Aorta (tissue), 5 donors: ENCODE measurements at regions not wholly inside any gene's neighbourhood (a gene's known extent, or its start where the extent isn't known, plus 50 kb on each side); places are given as distances from the start of the nearest gene placed in this dataset.
"Not testable (repeated sequence)": the region's sequence is repeated elsewhere in the genome, so short reads cannot be mapped to it uniquely, and the experiment has no call there.

ENCODE experiments used
- ATAC-seq: fragments of 200-7000 bp; cut with Tn5 transposase; one replicate; pipeline ENCODE4 v1.9.1; 2022; ENCODE audit warnings: moderate library complexity; ENCODE audit not compliant: low FRiP score
- DNase-seq, 2 donors: peaks; one replicate each; pipeline ENCODE4 v3.0.0-alpha.2; 2020
- H3K27ac ChIP-seq, 2 donors: one replicate each; pipeline ENCODE4 v1.5.1; 2013; ENCODE audit warnings: low read length in 2 of 2, mild to moderate bottlenecking in 2 of 2, moderate library complexity in 2 of 2, control low read depth in 1 of 2, inconsistent platforms in 1 of 2, low read depth in 1 of 2
- H3K27me3 ChIP-seq, 2 donors: one replicate each; pipeline ENCODE4 v1.6.1; 2013; ENCODE audit warnings: control low read depth in 1 of 2, low read length in 1 of 2, mild to moderate bottlenecking in 1 of 2, moderate library complexity in 1 of 2; ENCODE audit not compliant: insufficient read depth in 2 of 2, control insufficient read depth in 1 of 2
- H3K36me3 ChIP-seq, 2 donors: one replicate each; pipeline ENCODE4 v1.6.1; 2013; ENCODE audit warnings: control low read depth in 1 of 2, low read length in 1 of 2, mild to moderate bottlenecking in 1 of 2; ENCODE audit not compliant: insufficient read depth in 2 of 2, control insufficient read depth in 1 of 2
- H3K4me1 ChIP-seq, 2 donors: one replicate each; pipeline ENCODE4 v1.6.1; 2013; ENCODE audit warnings: low read length in 2 of 2, control low read depth in 1 of 2, mild to moderate bottlenecking in 1 of 2, moderate library complexity in 1 of 2; ENCODE audit not compliant: insufficient read depth in 2 of 2, control insufficient read depth in 1 of 2
- H3K4me3 ChIP-seq, 2 donors: one replicate each; pipeline ENCODE4 v1.5.1; 2013; ENCODE audit warnings: low read length in 2 of 2, control low read depth in 1 of 2, mild to moderate bottlenecking in 1 of 2
- H3K9me3 ChIP-seq: one replicate; pipeline ENCODE4 v1.6.1; 2013; ENCODE audit warnings: mild to moderate bottlenecking, low read length; ENCODE audit not compliant: control insufficient read depth
- WGBS, 2 donors: extraction: QIAGEN DNeasy Blood & Tissue Kit; methylation state at CpG; one replicate each; pipeline ENCODE4 v1.1.7; 2013; 5-methylcytosine and 5-hydroxymethylcytosine counted together
- intact Hi-C, 2 donors: fragments of 100-400 bp; cut with DNase I; formaldehyde crosslinking; loops; one replicate each; pipeline versions ENCODE4 v1.14.2 to v1.15.0; 2022
- donor health status: healthy with polysubstance abuse.
- donor health status: Bipolar disorder and iron deficiency.
- donor health status: DM: no; HTN: no; CAD: no.
- donor health status: DM: no; HTN: no; CAD: no.
- donor health status: DM: yes; HTN: yes; CAD: no.

- 95 to 98% methylated on average over 6 to 35 of the region's 35 CpGs for WGBS, 2 donors
- ATAC-seq, DNase-seq, intact Hi-C loops, H3K27ac ChIP-seq, H3K9me3 ChIP-seq, H3K27me3 ChIP-seq, H3K4me3 ChIP-seq, H3K36me3 ChIP-seq, H3K4me1 ChIP-seq: not testable (repeated sequence)
Observed at GRCh38 chr6:150507361-150507760, 92.3 kb upstream of the PLEKHG1 start.

DNA sequence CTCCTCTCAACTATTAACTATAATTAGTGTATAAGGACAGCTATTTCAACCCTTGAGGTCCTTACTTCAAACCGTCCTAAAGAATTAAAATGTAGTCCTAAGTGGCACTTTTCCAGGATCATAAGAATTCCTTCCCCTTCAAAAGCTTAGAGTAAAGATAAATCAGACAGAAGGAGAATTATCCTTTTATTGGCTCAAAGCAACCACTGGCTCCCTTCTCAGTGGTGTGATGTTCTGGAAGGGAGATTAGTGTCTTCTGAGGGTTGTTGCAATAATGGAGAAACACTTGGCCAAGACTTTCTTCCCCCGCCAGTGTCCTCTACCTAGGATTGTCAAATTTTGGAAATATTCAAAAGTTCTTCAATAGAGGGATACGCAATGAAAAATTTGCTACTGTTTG is 89.1 kb upstream of the PLEKHG1 start:
- intact Hi-C loops: no loop called here
- no peaks in the 10 kb centered on the region for H3K36me3 ChIP-seq
- DNase-seq: no peak
- WGBS, 2 donors: 89 to 91% methylated on average over 3 of the region's 3 CpGs
- H3K9me3 ChIP-seq: no peaks in the 10 kb centered on the region
- no peaks in the 10 kb centered on the region for H3K27me3 ChIP-seq
- no peaks in the 10 kb centered on the region for H3K4me1 ChIP-seq
- no peak overlapping the region for H3K4me3 ChIP-seq
- no peak overlapping the region for H3K27ac ChIP-seq
- no peak for ATAC-seq

GRCh38 chr6:150511313-150511712 is 88.4 kb upstream of the PLEKHG1 start:
- no peak for DNase-seq
- H3K27ac ChIP-seq: no peak overlapping the region
- no peaks in the 10 kb centered on the region for H3K36me3 ChIP-seq
- H3K9me3 ChIP-seq: no peaks in the 10 kb centered on the region
- 90 to 91% methylated on average over 4 of the region's 4 CpGs for WGBS, 2 donors
- ATAC-seq: no peak
- H3K4me1 ChIP-seq: no peaks in the 10 kb centered on the region
- no peak overlapping the region for H3K4me3 ChIP-seq
- H3K27me3 ChIP-seq: no peaks in the 10 kb centered on the region
- intact Hi-C loops: no loop called here

GRCh38 chr6:150514806-150515380 is 84.8 kb upstream of the PLEKHG1 start:
- Histone ChIP-seq H3K4me1 (no peaks in the 10 kb centered on the region), H3K9me3 (no peaks in the 10 kb centered on the region), H3K27ac (no peak overlapping the region), H3K27me3 (no peaks in the 10 kb centered on the region), H3K4me3 (no peak overlapping the region), H3K36me3 (no peaks in the 10 kb centered on the region)
- intact Hi-C loops: no loop called here
- whole genome bisulfite sequencing, 2 donors: 63 to 73% methylated on average over 2 of the region's 2 CpGs
- DNase-seq: no peak
- no peak for ATAC-seq

DNA sequence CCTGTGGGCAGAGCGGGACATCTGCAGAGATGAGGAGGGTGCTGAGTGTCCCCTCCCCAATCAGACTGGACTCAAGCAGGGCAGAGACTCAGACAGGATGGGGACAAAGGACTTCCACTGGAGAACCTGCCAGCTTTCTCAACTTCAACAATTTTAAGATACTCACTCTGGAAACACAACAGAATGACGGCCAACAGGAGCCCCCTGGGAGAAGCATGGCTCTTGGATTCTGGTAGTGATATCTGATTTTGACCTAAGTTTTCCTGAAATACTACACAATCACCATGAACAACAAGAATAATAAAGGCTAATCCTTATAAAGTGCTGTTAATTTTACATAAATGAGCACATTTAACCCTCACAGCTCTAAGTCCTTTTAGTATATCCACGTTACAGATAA is 83.5 kb upstream of the PLEKHG1 start:
- Histone ChIP-seq H3K4me1 (no peaks in the 10 kb centered on the region), H3K9me3 (no peaks in the 10 kb centered on the region), H3K27me3 (no peaks in the 10 kb centered on the region), H3K4me3 (no peak overlapping the region), H3K36me3 (no peaks in the 10 kb centered on the region), H3K27ac (no peak overlapping the region)
- WGBS, 2 donors: 63% methylated on average over 3 of the region's 3 CpGs
- ATAC-seq (no peak), DNase-seq (no peak)
- intact Hi-C loops: no loop called here

GRCh38 chr6:150517175-150517574 is 82.5 kb upstream of the PLEKHG1 start:
- Histone ChIP-seq H3K4me3 (no peak overlapping the region), H3K27me3 (no peaks in the 10 kb centered on the region), H3K36me3 (no peaks in the 10 kb centered on the region), H3K4me1 (no peaks in the 10 kb centered on the region), H3K9me3 (no peaks in the 10 kb centered on the region), H3K27ac (no peak overlapping the region)
- ATAC-seq (no peak), DNase-seq (no peak)
- WGBS, 2 donors: 93 to 100% methylated on average over 3 of the region's 3 CpGs
- intact Hi-C loops: no loop called here

GRCh38 chr6:150521482-150521881 is 78.2 kb upstream of the PLEKHG1 start:
- ATAC-seq: no peak
- Histone ChIP-seq H3K27ac (no peak overlapping the region), H3K36me3 (no peaks in the 10 kb centered on the region), H3K27me3 (no peaks in the 10 kb centered on the region), H3K9me3 (no peaks in the 10 kb centered on the region), H3K4me3 (no peak overlapping the region), H3K4me1 (peaks cover 0 to 1% of the 10 kb centered on the region in 2 donors)
- intact Hi-C loops: no loop called here
- 91% methylated on average over 1 of the region's 1 CpG for WGBS, 2 donors
- no peak for DNase-seq

DNA sequence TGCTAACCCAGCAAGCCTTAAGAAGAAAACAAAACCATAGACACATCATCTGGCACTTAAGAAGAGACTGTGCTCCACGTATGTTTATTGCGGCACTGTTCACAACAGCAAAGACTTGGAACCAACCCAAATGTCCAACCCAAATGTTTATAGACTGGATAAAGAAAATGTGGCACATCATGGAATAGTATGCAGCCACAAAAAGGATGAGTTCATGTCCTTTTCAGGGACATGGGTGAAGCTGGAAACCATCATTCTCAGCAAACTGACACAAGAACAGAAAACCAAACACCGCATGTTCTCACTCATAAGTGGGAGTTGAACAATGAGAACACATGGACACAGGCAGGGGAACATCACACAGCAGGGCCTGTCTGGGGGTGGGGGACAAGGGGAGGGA is 76.5 kb upstream of the PLEKHG1 start:
- H3K27me3 ChIP-seq, H3K4me1 ChIP-seq, intact Hi-C loops, H3K9me3 ChIP-seq, H3K4me3 ChIP-seq, H3K36me3 ChIP-seq, DNase-seq, ATAC-seq, H3K27ac ChIP-seq: not testable (repeated sequence)
- WGBS, 2 donors: 96% methylated on average over 3 of the region's 3 CpGs

DNA sequence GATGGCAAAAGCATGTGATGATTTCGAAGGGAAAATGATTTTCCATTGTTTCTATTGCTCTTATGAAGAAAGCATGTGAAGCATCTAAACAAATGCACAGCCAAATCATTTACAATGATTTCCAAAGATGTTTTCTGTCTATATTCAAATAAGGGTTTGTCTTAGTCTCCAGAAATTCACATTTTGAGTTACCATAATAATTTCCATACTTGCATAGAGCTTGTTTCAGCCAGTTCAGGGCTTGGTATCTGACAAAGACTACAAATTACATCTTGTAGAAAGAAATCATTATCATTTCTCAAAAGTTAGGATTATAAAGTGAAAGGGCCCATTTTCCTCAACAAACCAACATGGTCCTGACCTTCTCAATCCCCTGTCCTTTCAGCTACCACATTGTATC is 74.4 kb upstream of the PLEKHG1 start:
- Histone ChIP-seq H3K36me3 (no peaks in the 10 kb centered on the region), H3K27ac (no peak overlapping the region), H3K9me3 (no peaks in the 10 kb centered on the region), H3K27me3 (no peaks in the 10 kb centered on the region), H3K4me3 (no peak overlapping the region), H3K4me1 (peaks cover 0 to 2% of the 10 kb centered on the region in 2 donors)
- WGBS, 2 donors: 95 to 98% methylated on average over 1 of the region's 1 CpG
- no peak for ATAC-seq
- no peak for DNase-seq
- intact Hi-C loops: no loop called here
